ENCODE measurements at regions not wholly inside any gene's neighbourhood (a gene's known extent, or its start where the extent isn't known, plus 50 kb on each side); places are given as distances from the start of the nearest gene placed in this dataset.

GRCh38 chr9:28155067-28155466, 581.8 kb upstream of the C9orf72 start:
- TF ChIP-seq CTCF (IDR thresholded peaks at IDR 0.05) (no peak), POLR2A (IDR thresholded peaks at IDR 0.05) (no peak)

Data from testis (tissue), 2 donors.